ENCODE measurements at regions not wholly inside any gene's neighbourhood (a gene's known extent, or its start where the extent isn't known, plus 50 kb on each side); places are given as distances from the start of the nearest gene placed in this dataset.

GRCh38 chr18:71471963-71472725, 1072.0 kb downstream of the CBLN2 start:
- H3K4me3 ChIP-seq (ENCODE audit: low read depth, low read length): no peak overlapping the region
- no peak for DNase-seq (ENCODE audit: low read depth)
- TF ChIP-seq MAX (IDR thresholded peaks at IDR 0.05; ENCODE audit: low read depth, low read length) (no peak), CTCF (IDR thresholded peaks at IDR 0.05; ENCODE audit: low read depth, low read length) (no peak), POLR2A (IDR thresholded peaks at IDR 0.05; ENCODE audit: extremely low read depth, insufficient read length) (no peak), MYC (IDR thresholded peaks at IDR 0.05; ENCODE audit: low read depth, low read length) (no peak)

DNA sequence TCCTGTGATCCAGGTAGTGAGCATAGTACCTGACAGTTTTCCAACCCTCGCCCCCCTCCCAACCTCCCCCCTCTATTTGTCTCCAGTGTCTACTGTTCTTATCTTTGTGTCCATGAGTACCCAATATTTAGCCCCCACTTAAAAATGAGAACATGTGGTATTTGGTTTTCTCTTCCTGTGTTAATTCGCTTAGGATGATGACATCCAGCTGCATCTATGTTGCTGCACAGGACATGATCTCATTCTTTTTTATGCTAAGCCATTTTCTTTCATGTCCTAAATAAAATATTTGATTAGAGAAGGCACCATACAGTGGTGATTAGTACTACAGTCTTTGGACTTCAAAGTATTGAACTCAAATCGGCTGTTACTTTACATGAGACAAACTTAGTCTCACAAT, 1087.9 kb downstream of the CBLN2 start:
- no peak for DNase-seq (ENCODE audit: low read depth)
- TF ChIP-seq MYC (IDR thresholded peaks at IDR 0.05; ENCODE audit: low read depth, low read length): no peak
- no peak for TF ChIP-seq MAX (IDR thresholded peaks at IDR 0.05; ENCODE audit: low read depth, low read length)
- no peak overlapping the region for H3K4me3 ChIP-seq (ENCODE audit: low read depth, low read length)

DNA sequence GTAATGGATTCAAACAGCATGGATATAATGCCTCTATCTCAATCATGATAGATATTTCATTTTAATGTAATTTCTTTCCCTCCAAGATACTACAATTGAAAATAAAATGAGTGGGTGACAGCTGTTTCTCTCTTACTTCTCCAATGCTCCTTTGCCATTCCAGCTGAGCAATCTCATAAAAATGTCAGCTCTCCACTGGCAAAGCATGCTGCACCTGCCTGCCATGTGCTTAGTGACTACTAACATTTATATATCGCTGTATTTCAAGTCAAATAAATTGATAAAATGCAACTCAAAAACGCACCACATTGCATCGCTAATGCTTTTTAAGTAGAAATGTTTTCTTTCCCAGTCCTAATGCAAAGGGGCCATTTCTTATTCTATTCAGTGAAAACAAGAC, 1093.9 kb downstream of the CBLN2 start:
- no peak for DNase-seq (ENCODE audit: low read depth)
- no peak for TF ChIP-seq MAX (IDR thresholded peaks at IDR 0.05; ENCODE audit: low read depth, low read length)
- TF ChIP-seq MYC (IDR thresholded peaks at IDR 0.05; ENCODE audit: low read depth, low read length): no peak
- no peak for TF ChIP-seq POLR2A (IDR thresholded peaks at IDR 0.05; ENCODE audit: extremely low read depth, insufficient read length)
- TF ChIP-seq CTCF (IDR thresholded peaks at IDR 0.05; ENCODE audit: low read depth, low read length): no peak
- no peak overlapping the region for H3K4me3 ChIP-seq (ENCODE audit: low read depth, low read length)

GRCh38 chr18:71443706-71444480, 1100.2 kb downstream of the CBLN2 start:
- H3K4me3 ChIP-seq (ENCODE audit: low read depth, low read length): no peak overlapping the region
- no peak for DNase-seq (ENCODE audit: low read depth)
- TF ChIP-seq POLR2A (IDR thresholded peaks at IDR 0.05; ENCODE audit: extremely low read depth, insufficient read length) (no peak), MYC (IDR thresholded peaks at IDR 0.05; ENCODE audit: low read depth, low read length) (no peak), CTCF (IDR thresholded peaks at IDR 0.05; ENCODE audit: low read depth, low read length) (no peak), MAX (IDR thresholded peaks at IDR 0.05; ENCODE audit: low read depth, low read length) (no peak)

- no peak for TF ChIP-seq MYC (IDR thresholded peaks at IDR 0.05; ENCODE audit: low read depth, low read length)
- no peak for TF ChIP-seq MAX (IDR thresholded peaks at IDR 0.05; ENCODE audit: low read depth, low read length)
- TF ChIP-seq CTCF (IDR thresholded peaks at IDR 0.05; ENCODE audit: low read depth, low read length): no peak
- no peak for TF ChIP-seq POLR2A (IDR thresholded peaks at IDR 0.05; ENCODE audit: extremely low read depth, insufficient read length)
- DNase-seq (ENCODE audit: low read depth): no peak
- no peak overlapping the region for H3K4me3 ChIP-seq (ENCODE audit: low read depth, low read length)
Observed at GRCh38 chr18:71442731-71443141, 1101.4 kb downstream of the CBLN2 start.

GRCh38 chr18:71441156-71441555, 1103.0 kb downstream of the CBLN2 start:
- H3K4me3 ChIP-seq (ENCODE audit: low read depth, low read length): no peak overlapping the region
- DNase-seq (ENCODE audit: low read depth): no peak
- no peak for TF ChIP-seq CTCF (IDR thresholded peaks at IDR 0.05; ENCODE audit: low read depth, low read length)
- no peak for TF ChIP-seq POLR2A (IDR thresholded peaks at IDR 0.05; ENCODE audit: extremely low read depth, insufficient read length)
- TF ChIP-seq MYC (IDR thresholded peaks at IDR 0.05; ENCODE audit: low read depth, low read length): no peak

All from NB4 (cell line).